Aorta (tissue), 5 donors: ENCODE measurements at regions not wholly inside any gene's neighbourhood (a gene's known extent, or its start where the extent isn't known, plus 50 kb on each side); places are given as distances from the start of the nearest gene placed in this dataset.
A peak's percentile ranks its signal among the peaks of the same experiment; 100 is the strongest.

Source experiments
- ATAC-seq: fragments of 200-7000 bp; cut with Tn5 transposase; one replicate; pipeline ENCODE4 v1.9.1; 2022; ENCODE audit warnings: moderate library complexity; ENCODE audit not compliant: low FRiP score
- DNase-seq, 2 donors: peaks; one replicate each; pipeline ENCODE4 v3.0.0-alpha.2; 2020
- H3K27ac ChIP-seq, 2 donors: one replicate each; pipeline ENCODE4 v1.5.1; 2013; ENCODE audit warnings: low read length in 2 of 2, mild to moderate bottlenecking in 2 of 2, moderate library complexity in 2 of 2, control low read depth in 1 of 2, inconsistent platforms in 1 of 2, low read depth in 1 of 2
- H3K27me3 ChIP-seq, 2 donors: one replicate each; pipeline ENCODE4 v1.6.1; 2013; ENCODE audit warnings: control low read depth in 1 of 2, low read length in 1 of 2, mild to moderate bottlenecking in 1 of 2, moderate library complexity in 1 of 2; ENCODE audit not compliant: insufficient read depth in 2 of 2, control insufficient read depth in 1 of 2
- H3K36me3 ChIP-seq, 2 donors: one replicate each; pipeline ENCODE4 v1.6.1; 2013; ENCODE audit warnings: control low read depth in 1 of 2, low read length in 1 of 2, mild to moderate bottlenecking in 1 of 2; ENCODE audit not compliant: insufficient read depth in 2 of 2, control insufficient read depth in 1 of 2
- H3K4me1 ChIP-seq, 2 donors: one replicate each; pipeline ENCODE4 v1.6.1; 2013; ENCODE audit warnings: low read length in 2 of 2, control low read depth in 1 of 2, mild to moderate bottlenecking in 1 of 2, moderate library complexity in 1 of 2; ENCODE audit not compliant: insufficient read depth in 2 of 2, control insufficient read depth in 1 of 2
- H3K4me3 ChIP-seq, 2 donors: one replicate each; pipeline ENCODE4 v1.5.1; 2013; ENCODE audit warnings: low read length in 2 of 2, control low read depth in 1 of 2, mild to moderate bottlenecking in 1 of 2
- H3K9me3 ChIP-seq: one replicate; pipeline ENCODE4 v1.6.1; 2013; ENCODE audit warnings: mild to moderate bottlenecking, low read length; ENCODE audit not compliant: control insufficient read depth
- WGBS, 2 donors: extraction: QIAGEN DNeasy Blood & Tissue Kit; methylation state at CpG; one replicate each; pipeline ENCODE4 v1.1.7; 2013; 5-methylcytosine and 5-hydroxymethylcytosine counted together
- intact Hi-C, 2 donors: fragments of 100-400 bp; cut with DNase I; formaldehyde crosslinking; loops; one replicate each; pipeline versions ENCODE4 v1.14.2 to v1.15.0; 2022
- donor health status: healthy with polysubstance abuse.
- donor health status: Bipolar disorder and iron deficiency.
- donor health status: DM: no; HTN: no; CAD: no.
- donor health status: DM: no; HTN: no; CAD: no.
- donor health status: DM: yes; HTN: yes; CAD: no.

- Histone ChIP-seq H3K36me3 (no peaks in the 10 kb centered on the region), H3K27me3 (no peaks in the 10 kb centered on the region), H3K9me3 (no peaks in the 10 kb centered on the region), H3K4me3 (no peak overlapping the region), H3K27ac (peak overlapping the region; percentile 57 to 75), H3K4me1 (peaks cover 0 to 6% of the 10 kb centered on the region in 2 donors)
- ATAC-seq (no peak), DNase-seq (no peak)
- 4% methylated on average over 5 of the region's 5 CpGs for WGBS, 2 donors
- intact Hi-C loops, result no loop called here
These were observed 785.1 kb upstream of the ADGRL4 start for GRCh38 chr1:79791488-79792218.

GRCh38 chr1:79790950-79791349, 784.4 kb upstream of the ADGRL4 start:
- H3K9me3 ChIP-seq, result no peaks in the 10 kb centered on the region
- DNase-seq (no peak), ATAC-seq (no peak)
- intact Hi-C loops, result no loop called here
- peak overlapping the region; percentile 57 to 75 for H3K27ac ChIP-seq
- no peak overlapping the region for H3K4me3 ChIP-seq
- peaks cover 0 to 6% of the 10 kb centered on the region in 2 donors for H3K4me1 ChIP-seq
- 6 to 13% methylated on average over 1 of the region's 1 CpG for WGBS, 2 donors
- no peaks in the 10 kb centered on the region for H3K36me3 ChIP-seq
- no peaks in the 10 kb centered on the region for H3K27me3 ChIP-seq

- no peak overlapping the region for H3K27ac ChIP-seq
- no peaks in the 10 kb centered on the region for H3K9me3 ChIP-seq
- H3K4me1 ChIP-seq, result peaks cover 0 to 6% of the 10 kb centered on the region in 2 donors
- intact Hi-C loops, result no loop called here
- H3K36me3 ChIP-seq, result no peaks in the 10 kb centered on the region
- ATAC-seq (no peak), DNase-seq (no peak)
- 87 to 90% methylated on average over 4 of the region's 4 CpGs for WGBS, 2 donors
- H3K27me3 ChIP-seq, result no peaks in the 10 kb centered on the region
- H3K4me3 ChIP-seq, result no peak overlapping the region
These were observed 781.1 kb upstream of the ADGRL4 start for GRCh38 chr1:79787631-79788030.

GRCh38 chr1:79785964-79786363, 779.4 kb upstream of the ADGRL4 start:
- intact Hi-C loops, result no loop called here
- DNase-seq (no peak), ATAC-seq (no peak)
- H3K9me3 ChIP-seq, result no peaks in the 10 kb centered on the region
- no peaks in the 10 kb centered on the region for H3K27me3 ChIP-seq
- no peak overlapping the region for H3K4me3 ChIP-seq
- no peaks in the 10 kb centered on the region for H3K36me3 ChIP-seq
- H3K27ac ChIP-seq, result no peak overlapping the region
- peaks cover 0 to under 1% of the 10 kb centered on the region in 2 donors for H3K4me1 ChIP-seq
- WGBS, 2 donors, result 77 to 84% methylated on average over 1 of the region's 1 CpG

GRCh38 chr1:79785561-79785960, 779.0 kb upstream of the ADGRL4 start:
- ATAC-seq (no peak), DNase-seq (no peak)
- no peak overlapping the region for H3K27ac ChIP-seq
- 5 to 6% methylated on average over 4 of the region's 4 CpGs for WGBS, 2 donors
- H3K27me3 ChIP-seq, result no peaks in the 10 kb centered on the region
- no peaks in the 10 kb centered on the region for H3K9me3 ChIP-seq
- H3K4me1 ChIP-seq, result no peaks in the 10 kb centered on the region
- intact Hi-C loops, result no loop called here
- no peaks in the 10 kb centered on the region for H3K36me3 ChIP-seq
- no peak overlapping the region for H3K4me3 ChIP-seq

- Histone ChIP-seq H3K9me3 (no peaks in the 10 kb centered on the region), H3K36me3 (no peaks in the 10 kb centered on the region), H3K4me1 (no peaks in the 10 kb centered on the region), H3K27ac (no peak overlapping the region), H3K4me3 (no peak overlapping the region), H3K27me3 (no peaks in the 10 kb centered on the region)
- WGBS, 2 donors, result 92% methylated on average over 3 of the region's 3 CpGs
- ATAC-seq (no peak), DNase-seq (no peak)
- intact Hi-C loops, result no loop called here
These were observed 774.7 kb upstream of the ADGRL4 start for GRCh38 chr1:79781261-79781660.

- ATAC-seq, result no peak
- H3K27ac ChIP-seq, result no peak overlapping the region
- H3K4me3 ChIP-seq, result no peak overlapping the region
- intact Hi-C loops, result no loop called here
- no peaks in the 10 kb centered on the region for H3K36me3 ChIP-seq
- WGBS, 2 donors, result 89 to 93% methylated on average over 2 of the region's 2 CpGs
- H3K9me3 ChIP-seq, result no peaks in the 10 kb centered on the region
- no peaks in the 10 kb centered on the region for H3K4me1 ChIP-seq
- H3K27me3 ChIP-seq, result no peaks in the 10 kb centered on the region
- DNase-seq, result no peak
These were observed 771.1 kb upstream of the ADGRL4 start for GRCh38 chr1:79777481-79778219.

- Histone ChIP-seq H3K9me3 (no peaks in the 10 kb centered on the region), H3K4me1 (no peaks in the 10 kb centered on the region), H3K4me3 (no peak overlapping the region), H3K36me3 (no peaks in the 10 kb centered on the region), H3K27me3 (no peaks in the 10 kb centered on the region), H3K27ac (no peak overlapping the region)
- ATAC-seq (no peak), DNase-seq (no peak)
- 93 to 94% methylated on average over 2 of the region's 2 CpGs for WGBS, 2 donors
- intact Hi-C loops, result no loop called here
These were observed 768.9 kb upstream of the ADGRL4 start for GRCh38 chr1:79775402-79775801.

- 94% methylated on average over 2 of the region's 2 CpGs for WGBS, 2 donors
- DNase-seq (no peak), ATAC-seq (no peak)
- H3K4me1 ChIP-seq, result no peaks in the 10 kb centered on the region
- no peaks in the 10 kb centered on the region for H3K9me3 ChIP-seq
- H3K27ac ChIP-seq, result no peak overlapping the region
- H3K4me3 ChIP-seq, result no peak overlapping the region
- intact Hi-C loops, result no loop called here
- no peaks in the 10 kb centered on the region for H3K36me3 ChIP-seq
- H3K27me3 ChIP-seq, result no peaks in the 10 kb centered on the region
These were observed 766.9 kb upstream of the ADGRL4 start for GRCh38 chr1:79773385-79773784.
